ENCODE measurements at regions not wholly inside any gene's neighbourhood (a gene's known extent, or its start where the extent isn't known, plus 50 kb on each side); places are given as distances from the start of the nearest gene placed in this dataset.
"Not testable (repeated sequence)": the region's sequence is repeated elsewhere in the genome, so short reads cannot be mapped to it uniquely, and the experiment has no call there.

- no peak for DNase-seq
These were observed 524.1 kb upstream of the SEMA3D start for GRCh38 chr7:85710960-85711359.

- DNase-seq: peak; percentile 0
These were observed 521.4 kb upstream of the SEMA3D start for GRCh38 chr7:85708221-85708620.

- DNase-seq: no peak
These were observed 518.2 kb upstream of the SEMA3D start for GRCh38 chr7:85705076-85705475.

GRCh38 chr7:85703251-85704010, 516.6 kb upstream of the SEMA3D start:
- DNase-seq: no peak

GRCh38 chr7:85702348-85702747, 515.5 kb upstream of the SEMA3D start:
- no peak for DNase-seq

- DNase-seq: no peak
These were observed 512.6 kb upstream of the SEMA3D start for GRCh38 chr7:85699482-85699881.

GRCh38 chr7:85695533-85695932, 508.7 kb upstream of the SEMA3D start:
- DNase-seq: no peak

- no peak for DNase-seq
These were observed 508.2 kb upstream of the SEMA3D start for GRCh38 chr7:85695041-85695440.

- no peak for DNase-seq
These were observed 506.5 kb upstream of the SEMA3D start for GRCh38 chr7:85693326-85693725.

- no peak for DNase-seq
These were observed 501.9 kb upstream of the SEMA3D start for GRCh38 chr7:85688712-85689111.

GRCh38 chr7:85686401-85687181, 499.7 kb upstream of the SEMA3D start:
- no peak for DNase-seq

GRCh38 chr7:85685901-85686300, 499.0 kb upstream of the SEMA3D start:
- DNase-seq: no peak

- no peak for DNase-seq
These were observed 496.2 kb upstream of the SEMA3D start for GRCh38 chr7:85682833-85683620.

GRCh38 chr7:85681241-85681640, 494.4 kb upstream of the SEMA3D start:
- no peak for DNase-seq

GRCh38 chr7:85675093-85675492, 488.2 kb upstream of the SEMA3D start:
- DNase-seq: not testable (repeated sequence)

- DNase-seq: no peak
These were observed 487.0 kb upstream of the SEMA3D start for GRCh38 chr7:85673876-85674275.

- DNase-seq: no peak
These were observed 482.4 kb upstream of the SEMA3D start for GRCh38 chr7:85669225-85669624.

GRCh38 chr7:85664341-85664740, 477.5 kb upstream of the SEMA3D start:
- DNase-seq: no peak

- no peak for DNase-seq
These were observed 472.5 kb upstream of the SEMA3D start for GRCh38 chr7:85659364-85659763.

- DNase-seq: no peak
These were observed 468.4 kb upstream of the SEMA3D start for GRCh38 chr7:85655252-85655651.

GRCh38 chr7:85644272-85644671, 457.4 kb upstream of the SEMA3D start:
- DNase-seq: no peak

GRCh38 chr7:85641331-85641730, 454.5 kb upstream of the SEMA3D start:
- DNase-seq: no peak

GRCh38 chr7:85638394-85638793, 451.5 kb upstream of the SEMA3D start:
- no peak for DNase-seq

- no peak for DNase-seq
These were observed 448.1 kb upstream of the SEMA3D start for GRCh38 chr7:85634951-85635350.
